Activated gamma-delta T cell treated with anti-CD3 and anti-CD28 coated beads, Interleukin-2, amount 50 U/mL, for 16 hours (primary cell): ENCODE measurements at regions not wholly inside any gene's neighbourhood (a gene's known extent, or its start where the extent isn't known, plus 50 kb on each side); places are given as distances from the start of the nearest gene placed in this dataset.

Source experiments
- DNase-seq: peaks from one replicate; pipeline ENCODE4 v3.0.0-alpha.2; 2020; ENCODE audit warnings: low read depth

DNA sequence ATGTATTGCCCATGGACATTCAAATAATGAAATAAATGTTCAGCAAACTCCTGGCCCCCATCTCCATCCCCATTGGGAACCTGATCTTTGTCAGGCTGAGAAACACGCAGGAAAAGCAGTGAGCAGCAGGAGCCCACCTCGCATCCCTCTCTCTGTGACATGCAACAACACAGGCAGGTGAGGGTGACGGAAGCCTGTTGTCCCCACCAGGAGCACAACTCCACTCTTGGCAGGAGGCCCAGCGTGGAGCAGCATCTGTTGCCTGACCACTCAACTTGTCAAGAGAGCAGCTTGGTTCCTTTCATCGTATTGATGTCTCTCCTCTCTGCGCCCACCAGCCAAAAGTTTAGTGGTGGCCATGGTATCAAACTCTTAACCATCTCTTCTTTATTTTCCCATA lies 586.9 kb upstream of the ARID1B start:
- no peak for DNase-seq

DNA sequence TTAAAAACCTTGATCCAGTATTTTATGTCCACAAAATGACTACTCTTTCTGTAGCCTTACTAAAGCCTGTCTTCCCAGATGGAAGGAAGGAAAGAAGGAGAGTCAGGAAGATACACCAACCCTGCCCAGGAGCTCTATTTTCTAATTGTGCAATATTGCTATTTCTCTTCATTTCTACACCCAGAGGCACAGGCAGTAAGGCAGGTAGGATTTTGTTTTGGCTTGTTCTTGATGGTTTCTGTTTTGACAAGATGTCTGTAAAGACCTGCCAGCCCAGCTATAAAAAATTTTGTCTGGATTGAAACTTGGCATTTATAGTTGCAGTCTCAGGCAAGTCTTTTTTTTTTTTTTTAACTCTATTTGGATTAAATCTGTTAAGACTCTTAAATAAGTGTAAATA lies 587.5 kb upstream of the ARID1B start:
- DNase-seq = no peak

DNA sequence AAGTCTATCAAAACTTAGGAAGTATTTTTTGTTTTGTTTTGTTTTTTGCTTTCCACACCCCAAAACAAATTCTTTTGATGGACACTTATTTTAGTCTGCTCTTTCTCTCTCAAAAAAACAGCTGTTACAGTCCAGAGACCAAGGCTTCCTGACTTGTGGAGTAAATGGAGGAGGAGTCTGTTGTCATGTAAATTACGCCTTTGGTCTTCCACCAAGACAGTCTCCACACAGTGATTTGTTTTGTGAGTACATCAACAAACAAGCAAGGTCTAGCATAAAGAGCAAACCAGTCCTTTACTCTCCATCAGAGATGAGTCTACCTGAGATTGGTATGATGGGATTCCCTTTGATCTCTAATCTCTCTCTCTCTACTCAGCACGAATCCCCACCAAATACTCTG lies 588.0 kb upstream of the ARID1B start:
- DNase-seq = no peak

DNA sequence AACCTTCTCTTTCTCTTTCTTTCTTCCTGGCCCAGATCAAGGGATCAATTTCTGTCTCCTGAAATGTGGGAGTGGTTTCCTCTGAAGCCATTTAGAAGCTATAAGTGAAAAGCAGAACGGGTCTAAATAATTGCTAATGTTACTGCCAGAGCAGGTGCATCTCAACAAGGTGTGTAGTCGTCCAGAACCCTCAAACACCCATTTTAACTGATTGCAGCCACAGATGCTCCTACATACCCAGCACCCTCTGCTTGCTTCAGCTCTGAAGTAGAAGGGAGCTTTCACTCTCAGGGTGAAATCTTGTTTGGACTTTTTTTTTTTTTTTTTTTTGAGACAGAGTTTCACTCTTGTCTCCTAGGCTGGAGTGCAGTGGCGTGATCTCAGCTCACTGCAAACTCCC lies 592.1 kb upstream of the ARID1B start:
- no peak for DNase-seq

DNA sequence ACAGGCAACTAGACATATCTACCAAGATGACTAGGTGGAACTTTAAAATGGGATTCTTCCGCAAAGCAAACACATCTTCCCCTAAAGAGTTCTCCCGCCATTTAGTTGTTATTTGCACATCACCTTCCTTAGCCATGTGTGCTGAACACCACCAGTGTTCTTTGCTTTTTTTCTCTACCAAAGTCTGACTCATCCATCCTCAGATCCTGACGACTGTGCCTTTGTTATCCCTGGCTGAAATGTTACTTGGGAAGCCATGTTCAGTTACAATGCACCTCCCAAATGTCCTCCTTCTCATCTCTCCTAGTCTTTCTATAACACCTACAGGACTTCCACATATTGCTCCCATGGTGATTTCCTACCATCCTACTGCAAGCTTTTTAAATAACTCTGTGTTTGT lies 593.5 kb upstream of the ARID1B start:
- DNase-seq = no peak

DNA sequence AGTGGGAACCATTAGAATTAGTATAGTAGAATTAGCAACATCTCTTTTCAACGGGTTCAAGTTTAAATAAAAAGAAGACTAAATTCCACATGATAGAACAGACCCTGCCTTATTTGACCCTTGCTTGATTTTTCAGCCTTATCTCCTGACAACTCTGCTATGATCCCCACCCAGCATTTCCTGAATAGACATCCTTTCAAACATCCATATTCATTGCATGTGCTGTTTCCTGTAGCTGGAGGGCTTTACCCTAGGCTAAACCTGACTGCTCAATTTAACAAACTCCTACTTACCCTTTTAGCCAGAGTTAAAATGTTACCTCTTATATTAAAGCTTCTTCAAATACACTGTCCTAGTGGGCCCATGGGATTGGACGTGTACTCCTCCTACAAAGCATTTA lies 594.8 kb upstream of the ARID1B start:
- DNase-seq = no peak

DNA sequence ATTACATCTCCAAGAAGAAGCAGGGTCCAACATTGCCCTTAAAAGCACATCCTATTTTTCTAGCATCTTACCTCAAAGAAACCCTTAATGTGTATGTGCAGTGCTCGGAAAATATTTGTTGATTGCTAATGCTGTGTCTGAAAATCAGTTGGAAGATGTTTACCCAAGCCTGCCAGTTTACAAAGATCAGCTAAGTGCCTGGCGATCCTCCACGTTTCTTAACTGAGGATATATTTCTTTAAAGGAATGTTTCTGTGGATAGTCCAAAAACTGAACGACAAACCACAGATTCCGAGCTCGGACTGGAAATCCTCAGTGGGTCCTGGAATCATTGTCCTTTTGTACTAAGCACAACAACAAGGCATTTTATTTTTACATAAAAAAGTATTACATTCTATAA lies 595.7 kb upstream of the ARID1B start:
- DNase-seq = no peak

DNA sequence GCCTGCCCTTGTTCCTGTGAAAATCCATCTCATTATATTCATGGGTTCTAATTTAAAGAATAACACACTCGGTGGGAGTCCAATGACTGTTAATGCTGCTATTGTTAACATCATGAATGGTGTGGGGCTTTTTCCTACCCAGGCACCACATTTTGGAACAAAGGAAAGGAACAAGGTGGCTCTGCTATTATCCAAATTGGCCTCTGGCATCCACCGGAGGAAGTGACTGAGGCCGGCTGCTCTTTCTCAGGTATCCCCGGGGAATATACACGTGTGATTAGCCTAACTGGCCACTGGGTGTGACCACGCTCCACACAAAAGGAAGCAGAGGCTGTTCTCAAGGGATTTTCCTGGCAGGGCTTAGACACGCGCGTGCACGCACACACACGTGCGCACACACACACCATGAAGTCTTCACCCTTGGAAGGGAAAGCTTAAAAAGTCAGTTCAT lies 601.2 kb upstream of the ARID1B start:
- DNase-seq = no peak

DNA sequence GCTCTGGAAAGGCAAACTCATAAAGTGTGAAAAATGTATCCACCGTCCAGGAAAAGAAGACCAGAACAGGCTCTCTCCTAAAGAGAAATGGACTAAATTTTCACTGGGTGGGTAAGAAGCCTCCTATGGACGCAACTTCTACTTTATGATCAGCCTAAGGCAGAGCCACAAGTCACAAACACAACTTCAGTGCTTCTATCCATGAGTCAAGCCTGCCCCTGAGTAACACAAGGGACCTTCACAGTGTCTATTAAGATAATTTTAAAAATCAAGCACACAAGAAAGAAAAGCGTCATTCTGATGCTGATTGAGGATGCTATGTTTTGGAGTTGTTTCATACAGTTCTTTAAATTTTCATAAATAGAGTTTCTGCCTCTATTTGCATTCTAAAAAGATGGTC lies 601.7 kb upstream of the ARID1B start:
- DNase-seq = no peak

DNA sequence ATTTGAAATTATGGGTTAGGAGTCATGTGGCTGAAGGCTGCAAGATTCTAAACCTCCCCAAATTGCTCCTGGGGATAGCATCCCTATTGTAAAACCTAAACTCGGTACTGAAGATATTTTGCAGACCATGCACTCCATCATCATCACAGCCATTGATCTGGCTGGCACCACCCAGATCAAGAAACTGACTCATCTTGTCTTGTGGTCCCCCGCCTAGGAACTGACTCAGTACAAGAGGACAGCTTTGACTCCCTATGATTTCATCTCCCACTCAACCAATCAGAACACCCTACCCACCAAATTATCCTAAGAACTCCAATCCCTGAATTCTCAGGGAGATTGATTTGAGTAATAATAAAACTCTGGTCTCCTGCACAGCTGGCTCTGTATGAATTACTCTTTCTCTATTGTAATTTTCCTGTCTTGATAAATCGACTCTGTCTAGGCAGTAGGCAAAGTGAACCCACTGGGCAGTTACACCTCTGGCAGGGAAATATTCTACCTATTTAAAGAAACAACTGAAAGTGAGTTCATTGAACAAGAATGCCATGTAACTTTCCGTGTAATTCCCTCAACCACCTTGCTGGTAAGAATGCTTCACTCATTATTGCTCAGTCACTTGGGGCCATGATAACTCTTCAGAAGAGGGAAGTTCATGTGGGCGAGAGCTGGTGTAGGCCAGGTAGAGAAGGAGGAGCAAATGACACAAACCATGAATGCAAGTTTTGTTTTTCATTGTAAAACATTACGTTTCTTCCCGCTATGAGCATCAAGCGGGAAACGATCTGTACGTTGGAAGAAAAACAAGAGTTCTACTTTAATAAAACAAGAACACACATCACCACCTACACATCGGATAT lies 602.9 kb upstream of the ARID1B start:
- DNase-seq = no peak

DNA sequence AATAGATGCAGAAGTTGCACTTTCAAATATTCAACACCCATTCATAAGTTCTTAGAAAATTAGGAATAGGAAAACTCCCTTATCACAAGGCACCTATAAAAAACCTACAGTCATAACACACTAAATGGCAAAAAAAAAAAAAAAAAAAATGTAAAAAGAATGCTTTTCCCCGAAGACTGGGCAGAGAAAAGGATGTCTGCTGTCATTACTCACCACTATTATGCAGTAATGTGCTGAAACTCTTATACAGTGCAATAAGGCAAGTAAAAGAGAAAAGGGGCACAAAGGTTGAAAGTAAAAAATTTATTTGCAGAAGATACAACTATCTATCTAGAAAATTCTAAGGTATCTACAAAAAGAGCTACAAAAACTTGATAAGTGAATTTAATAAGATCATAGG lies 607.8 kb upstream of the ARID1B start:
- no peak for DNase-seq

DNA sequence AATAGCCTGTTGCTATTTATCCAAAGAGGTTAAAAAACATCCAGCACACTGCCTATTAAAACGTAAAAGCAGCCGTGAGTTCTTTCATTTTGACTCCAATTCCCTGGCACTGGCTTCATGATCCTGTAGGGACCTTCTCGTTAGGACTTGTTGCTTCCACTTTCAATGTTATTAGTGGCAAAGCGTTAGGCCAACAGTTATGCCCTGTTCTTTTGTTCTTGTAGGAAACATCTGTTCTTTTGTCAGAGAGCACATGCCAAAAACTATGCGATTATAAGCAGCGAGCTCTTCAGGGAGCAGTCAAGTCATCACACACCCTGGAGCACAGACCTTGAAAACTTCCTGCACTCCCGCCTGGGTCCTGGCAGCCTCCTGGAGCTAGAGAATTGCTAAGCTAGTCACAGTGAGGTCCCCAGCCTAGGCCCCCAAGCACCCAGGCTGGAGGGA lies 609.5 kb upstream of the ARID1B start:
- no peak for DNase-seq

DNA sequence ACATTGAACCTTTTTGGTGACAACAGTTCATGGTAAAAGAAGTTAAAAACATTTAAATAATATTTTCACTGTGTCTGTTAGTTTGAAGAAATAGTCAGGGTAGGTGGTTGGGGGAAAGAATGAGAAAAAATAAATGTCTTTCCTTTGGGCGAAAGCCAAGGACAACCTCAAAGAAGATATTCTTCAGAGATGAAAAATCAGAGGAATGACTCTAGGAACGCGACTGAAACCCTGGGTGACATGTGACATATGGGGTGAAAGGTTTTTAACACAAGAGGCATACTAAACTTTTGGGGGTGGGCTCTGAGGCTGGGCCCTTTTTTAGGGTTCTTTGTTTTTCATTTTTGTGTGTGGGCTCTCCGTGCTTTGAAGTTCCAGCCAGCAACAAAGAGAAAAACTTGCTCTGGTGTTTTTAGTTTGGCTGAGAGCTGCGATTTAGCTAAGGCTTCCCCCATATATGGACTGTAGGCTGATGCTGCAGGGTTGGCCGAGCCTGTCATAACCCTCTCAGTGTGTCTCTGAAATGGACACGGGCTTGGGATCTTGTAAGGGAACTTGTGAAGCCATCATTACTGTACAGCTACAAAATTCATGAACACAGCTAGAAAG lies 610.1 kb upstream of the ARID1B start:
- DNase-seq = no peak

DNA sequence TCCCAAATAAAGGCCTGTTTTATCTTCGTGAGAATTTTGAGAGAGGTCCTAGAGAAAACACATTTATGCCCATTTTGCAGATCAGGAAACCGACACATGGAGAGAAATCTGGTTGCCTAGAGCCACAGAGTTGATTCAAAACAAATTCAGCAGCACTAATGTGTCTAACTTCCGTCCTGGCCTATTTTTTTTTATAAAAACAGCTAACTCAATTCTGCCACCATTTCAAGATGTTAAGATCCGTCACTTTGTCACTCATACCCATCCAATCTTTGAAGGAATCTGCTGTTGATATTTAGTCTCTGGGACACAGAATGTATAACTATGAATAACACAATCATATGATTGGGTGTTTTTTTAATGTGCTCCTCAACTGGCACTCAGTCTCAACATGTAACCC lies 611.1 kb upstream of the ARID1B start:
- no peak for DNase-seq

DNA sequence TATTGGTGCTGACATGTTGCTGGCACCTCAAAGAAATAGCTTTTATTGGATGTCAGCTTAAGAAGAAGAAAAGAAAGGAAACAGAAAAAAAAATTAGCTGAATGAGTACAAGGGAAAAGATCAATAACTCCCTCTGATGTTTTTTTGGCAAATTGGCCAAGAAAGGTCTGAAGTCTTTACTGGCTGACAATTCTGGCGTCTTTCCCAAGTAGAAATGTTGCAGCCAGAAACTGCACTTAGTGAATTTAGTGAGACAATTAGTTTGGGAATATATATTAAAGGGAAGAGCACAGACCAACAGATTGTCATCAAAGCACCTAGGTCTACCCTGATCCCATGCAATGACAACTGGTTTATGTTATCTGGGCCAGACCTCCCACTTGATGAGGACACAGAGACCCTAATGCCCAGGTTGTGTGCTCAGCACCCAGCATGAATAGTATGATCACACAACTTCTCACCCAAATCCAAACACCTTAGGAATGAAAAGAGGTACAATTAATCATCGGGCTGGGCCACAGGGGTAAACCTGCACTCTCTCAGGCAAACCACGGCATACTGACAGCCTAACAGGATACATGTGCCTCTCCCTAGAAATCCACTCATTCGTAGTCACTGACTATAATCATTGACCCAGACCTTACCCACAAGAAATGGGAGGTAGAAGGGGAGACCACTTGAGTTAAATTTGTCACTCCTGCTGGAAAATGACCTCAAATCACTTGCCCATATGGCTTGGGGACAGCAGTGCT lies 612.3 kb upstream of the ARID1B start:
- no peak for DNase-seq

DNA sequence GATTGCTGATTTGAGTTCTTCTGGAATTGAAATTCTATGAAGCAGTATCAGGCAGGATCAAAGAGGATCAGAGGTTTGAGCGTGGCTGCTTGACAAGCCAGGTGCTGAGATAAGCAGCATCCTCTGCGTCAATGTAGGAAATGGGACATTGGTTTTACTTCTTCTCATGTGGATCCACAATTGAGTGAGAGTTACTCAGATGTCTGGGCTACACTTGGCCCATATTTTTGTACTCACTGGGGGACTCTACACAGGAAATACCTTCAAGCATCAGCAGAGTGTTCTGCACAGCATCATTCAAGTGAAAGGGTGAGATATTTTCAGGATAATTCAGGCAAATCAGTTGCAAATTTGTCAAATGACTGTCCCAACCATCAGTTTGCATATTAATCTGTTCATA lies 613.9 kb upstream of the ARID1B start:
- no peak for DNase-seq

DNA sequence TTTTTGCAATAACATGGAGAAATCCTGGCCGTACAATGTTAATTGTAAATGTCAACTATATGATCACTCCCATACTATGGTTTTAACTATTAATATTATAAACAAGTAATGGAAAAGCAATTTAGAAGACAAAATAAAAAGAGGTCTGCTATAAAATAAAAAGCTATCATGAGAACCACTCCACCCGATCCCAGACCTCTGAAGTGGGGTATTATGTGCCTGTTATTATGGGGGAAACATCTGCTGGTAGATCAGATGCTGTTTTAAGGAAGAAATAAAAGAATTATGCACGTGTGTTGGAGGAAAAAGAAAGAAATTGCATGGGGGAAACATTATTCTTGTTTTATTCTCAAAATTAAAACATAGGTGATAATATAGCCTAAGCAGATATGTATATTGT lies 615.7 kb upstream of the ARID1B start:
- DNase-seq = no peak

DNA sequence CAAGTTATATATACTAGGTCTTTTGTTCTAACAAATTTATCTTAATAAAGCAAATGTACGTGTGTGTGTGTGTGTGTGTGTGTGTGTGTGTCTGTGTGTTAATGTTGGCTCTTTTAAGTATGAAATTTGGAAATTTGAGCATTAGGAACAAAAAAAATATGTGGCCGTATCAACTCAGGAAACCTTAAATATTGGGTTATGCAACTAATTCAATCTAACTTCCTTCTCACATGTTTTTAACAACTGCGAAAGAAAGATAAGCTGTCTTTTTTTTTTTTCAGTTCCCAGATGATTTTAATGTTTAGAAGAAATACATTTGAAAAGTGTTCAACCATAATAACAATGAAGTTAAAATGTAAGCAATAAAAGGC lies 616.4 kb upstream of the ARID1B start:
- no peak for DNase-seq

DNA sequence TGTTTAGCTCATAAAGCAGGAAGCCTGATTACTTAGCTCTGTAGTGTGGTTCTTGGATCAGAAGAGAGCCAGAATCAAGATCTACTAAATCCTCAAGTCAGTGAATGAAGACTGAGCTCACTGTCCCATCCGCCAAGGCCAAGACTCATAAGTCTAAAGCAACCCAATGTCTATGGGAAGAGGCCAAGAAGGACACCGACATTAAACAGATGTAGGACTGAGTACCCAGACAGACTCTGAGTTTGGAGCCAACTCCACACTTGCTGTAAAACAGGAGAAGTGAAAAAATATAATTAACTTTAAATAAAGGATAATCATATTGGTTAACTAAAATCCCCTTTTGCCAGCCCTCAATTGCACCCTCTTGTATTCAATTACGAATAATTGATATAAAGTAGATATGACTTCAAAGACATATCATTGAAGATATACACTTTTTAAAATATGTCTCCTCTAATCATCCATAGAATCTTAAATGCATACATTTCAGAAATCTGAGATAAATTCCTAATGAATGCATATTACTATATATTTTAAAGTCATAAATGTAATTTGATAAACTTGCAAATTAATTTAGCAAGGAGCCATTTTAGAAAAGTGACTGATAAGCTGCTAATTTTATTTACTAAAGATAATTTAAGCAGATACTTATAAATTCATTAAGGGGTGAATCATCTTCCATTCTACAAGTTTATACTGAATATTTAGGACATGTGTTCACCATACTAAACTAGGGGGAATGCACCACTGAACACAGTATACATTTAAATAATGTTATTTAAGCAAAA lies 617.0 kb upstream of the ARID1B start:
- no peak for DNase-seq

DNA sequence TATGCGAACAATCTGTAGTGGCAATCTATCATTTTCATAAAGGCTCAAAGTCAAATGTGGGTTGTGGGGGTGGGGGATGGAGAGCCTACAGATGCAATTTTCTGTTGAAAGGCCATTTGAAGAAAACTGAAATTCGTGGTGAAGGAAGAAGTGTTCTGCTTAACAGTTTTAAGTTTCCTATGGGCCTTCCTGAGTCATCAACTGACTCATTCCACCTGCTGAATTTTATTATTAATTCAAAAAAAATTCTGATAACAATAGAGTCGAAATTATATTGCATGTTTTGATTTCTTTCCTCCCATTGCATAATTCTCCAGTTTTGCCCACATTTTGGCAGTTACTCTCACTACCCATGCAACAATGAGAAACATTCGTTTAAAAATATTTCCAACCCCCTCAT lies 622.3 kb upstream of the ARID1B start:
- no peak for DNase-seq

DNA sequence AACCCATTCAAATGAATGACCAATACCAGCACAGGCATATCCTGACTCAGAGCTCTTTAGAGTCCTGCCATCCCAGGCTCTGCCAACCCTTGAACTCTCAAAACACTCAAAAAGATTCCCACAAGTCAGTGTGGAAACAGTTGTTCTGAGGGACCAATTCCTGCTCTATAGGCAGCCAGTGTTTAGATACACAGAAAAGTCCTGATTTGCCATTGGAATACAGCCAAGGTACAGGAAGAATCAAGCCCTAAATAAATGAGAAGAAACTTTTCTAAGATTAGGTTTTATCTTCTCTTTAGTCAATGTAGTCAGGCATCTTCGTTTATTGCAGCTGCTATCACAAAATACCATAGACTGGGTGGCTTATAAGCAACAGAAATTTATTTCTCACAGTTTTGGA lies 626.8 kb upstream of the ARID1B start:
- no peak for DNase-seq

DNA sequence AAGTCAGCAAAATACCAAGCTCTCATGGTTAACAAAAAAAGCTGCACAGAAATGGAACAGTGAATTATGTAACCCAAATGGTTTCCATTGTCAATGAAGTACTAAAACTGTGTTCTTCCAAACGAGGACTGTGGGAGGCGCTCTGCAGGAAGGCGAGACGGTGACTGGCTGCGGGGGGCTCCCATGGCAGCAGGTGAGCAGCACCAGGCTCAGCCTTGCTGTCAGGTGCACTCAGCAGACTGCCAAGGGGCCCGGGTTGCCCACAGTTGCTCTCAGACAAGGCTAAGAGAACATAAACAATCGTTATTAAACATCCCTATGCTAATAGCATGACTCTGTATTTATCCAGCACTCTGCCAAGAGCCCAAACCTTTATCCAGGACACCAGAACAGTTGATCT lies 630.3 kb upstream of the ARID1B start:
- DNase-seq = no peak
